CD4-positive, CD25-positive, alpha-beta regulatory T cell (primary cell): ENCODE measurements at regions not wholly inside any gene's neighbourhood (a gene's known extent, or its start where the extent isn't known, plus 50 kb on each side); places are given as distances from the start of the nearest gene placed in this dataset.

Experiments
- ATAC-seq, 2 donors: fragments of 150-1000 bp; cut with Tn5 transposase; one replicate each; pipeline ENCODE4 v1.10.0; 2021; ENCODE audit warnings: low read depth in 2 of 2, moderate number of reproducible peaks in 2 of 2, moderate library complexity in 1 of 2
- DNase-seq, 3 donors: peaks; one replicate each; pipeline versions ENCODE4 v3.0.0 to v3.0.0-alpha.2; 2012 to 2022; ENCODE audit warnings: mixed read lengths in 1 of 3
- H3K27ac ChIP-seq: one replicate; pipeline ENCODE4 v1.7.0; 2013; ENCODE audit warnings: mild to moderate bottlenecking, low read length; ENCODE audit not compliant: insufficient read depth, poor library complexity, severe bottlenecking
- H3K27me3 ChIP-seq: one replicate; pipeline ENCODE4 v1.7.0; 2013; ENCODE audit warnings: low read length; ENCODE audit not compliant: control insufficient read depth, insufficient read depth
- H3K36me3 ChIP-seq: one replicate; pipeline ENCODE4 v1.7.0; 2013; ENCODE audit warnings: mild to moderate bottlenecking, low read length, moderate library complexity; ENCODE audit not compliant: control insufficient read depth, insufficient read depth
- H3K4me1 ChIP-seq: 2 replicates; pipeline ENCODE4 v1.7.0; 2013; ENCODE audit warnings: mild to moderate bottlenecking, low read length; ENCODE audit not compliant: insufficient read depth, control insufficient read depth, poor library complexity, severe bottlenecking
- H3K4me3 ChIP-seq: one replicate; pipeline ENCODE4 v1.7.0; 2013; ENCODE audit warnings: low read depth, mild to moderate bottlenecking, low read length, moderate library complexity
- H3K9me3 ChIP-seq, 2 experiments: 1 replicate in 1 of 2; 2 replicates in 1 of 2; pipeline ENCODE4 v1.7.0; 2013; ENCODE audit warnings: low read length in 2 of 2, mild to moderate bottlenecking in 1 of 2, moderate library complexity in 1 of 2; ENCODE audit not compliant: control insufficient read depth in 2 of 2
- H3K27ac Mint-ChIP-seq, 3 donors: one replicate each; pipeline ENCODE4 v1.8.0; 2020 to 2022; ENCODE audit warnings: mild to moderate bottlenecking in 3 of 3, mixed read lengths in 3 of 3, moderate library complexity in 2 of 3
- H3K27me3 Mint-ChIP-seq: one replicate; pipeline ENCODE4 v1.8.0; 2022; ENCODE audit warnings: mild to moderate bottlenecking, mixed read lengths
- H3K36me3 Mint-ChIP-seq: one replicate; pipeline ENCODE4 v1.8.0; 2020; ENCODE audit warnings: mixed read lengths
- H3K4me1 Mint-ChIP-seq, 4 donors: one replicate each; pipeline ENCODE4 v1.8.0; 2020 to 2022; ENCODE audit warnings: mixed read lengths in 4 of 4, mild to moderate bottlenecking in 1 of 4
- H3K4me3 Mint-ChIP-seq, 4 donors: one replicate each; pipeline ENCODE4 v1.8.0; 2020 to 2022; ENCODE audit warnings: mild to moderate bottlenecking in 4 of 4, mixed read lengths in 4 of 4, moderate library complexity in 3 of 4
- H3K9me3 Mint-ChIP-seq, 7 donors: one replicate each; pipeline ENCODE4 v1.8.0; 2020 to 2022; ENCODE audit warnings: mixed read lengths in 7 of 7, mild to moderate bottlenecking in 3 of 7, moderate library complexity in 2 of 7

GRCh38 chr10:131787961-131788360 lies 112.8 kb upstream of the PPP2R2D start:
- Mint-ChIP-seq H3K27me3 (no peaks in the 10 kb centered on the region), H3K36me3 (no peaks in the 10 kb centered on the region), H3K27ac (no peak overlapping the region), H3K9me3 (peaks cover 0 to 13% (median 2%) of the 10 kb centered on the region in 7 donors), H3K4me3 (no peak overlapping the region), H3K4me1 (peaks cover 0 to 2% (median 0%) of the 10 kb centered on the region in 4 donors)
- H3K36me3 ChIP-seq: no peaks in the 10 kb centered on the region
- no peak for DNase-seq
- ATAC-seq: no peak
- H3K27me3 ChIP-seq: no peaks in the 10 kb centered on the region
- H3K4me3 ChIP-seq: no peak overlapping the region
- no peaks in the 10 kb centered on the region for H3K4me1 ChIP-seq
- H3K9me3 ChIP-seq: no peaks in the 10 kb centered on the region
- no peak overlapping the region for H3K27ac ChIP-seq

DNA sequence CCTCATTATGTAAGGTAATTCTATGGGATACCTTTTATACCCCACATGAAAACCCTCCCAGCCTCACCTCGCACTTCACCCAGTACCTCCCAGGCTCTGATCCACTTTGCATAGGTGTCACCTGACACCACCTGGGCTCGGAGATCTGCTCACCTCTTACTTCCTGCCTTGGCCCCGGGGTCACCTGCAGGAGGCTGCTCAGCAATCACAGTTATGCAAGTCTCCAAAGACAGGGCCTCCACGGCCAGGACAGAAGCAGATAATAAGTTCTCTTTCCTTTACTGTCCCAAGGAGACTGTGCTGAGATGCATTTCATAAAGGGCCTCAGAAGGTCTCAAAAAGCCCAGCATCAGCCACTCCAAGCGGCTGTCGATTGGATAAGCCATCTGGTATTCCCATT lies 112.4 kb upstream of the PPP2R2D start:
- H3K27ac ChIP-seq: no peak overlapping the region
- Mint-ChIP-seq H3K27ac (no peak overlapping the region), H3K36me3 (no peaks in the 10 kb centered on the region), H3K27me3 (no peaks in the 10 kb centered on the region), H3K9me3 (peaks cover 0 to 13% (median 0%) of the 10 kb centered on the region in 7 donors), H3K4me3 (no peak overlapping the region), H3K4me1 (peaks cover 0 to 2% (median 0%) of the 10 kb centered on the region in 4 donors)
- no peak for DNase-seq
- no peaks in the 10 kb centered on the region for H3K27me3 ChIP-seq
- no peaks in the 10 kb centered on the region for H3K9me3 ChIP-seq
- H3K4me3 ChIP-seq: no peak overlapping the region
- no peak for ATAC-seq
- no peaks in the 10 kb centered on the region for H3K4me1 ChIP-seq
- no peaks in the 10 kb centered on the region for H3K36me3 ChIP-seq

GRCh38 chr10:131789516-131789915 lies 111.3 kb upstream of the PPP2R2D start:
- no peaks in the 10 kb centered on the region for H3K36me3 Mint-ChIP-seq
- H3K27ac Mint-ChIP-seq: no peak overlapping the region
- DNase-seq (no peak), ATAC-seq (no peak)
- Histone ChIP-seq H3K36me3 (no peaks in the 10 kb centered on the region), H3K27ac (no peak overlapping the region), H3K4me3 (no peak overlapping the region), H3K4me1 (no peaks in the 10 kb centered on the region), H3K9me3 (no peaks in the 10 kb centered on the region), H3K27me3 (no peaks in the 10 kb centered on the region)
- H3K27me3 Mint-ChIP-seq: no peaks in the 10 kb centered on the region
- H3K9me3 Mint-ChIP-seq: peaks cover 0 to 11% (median 0%) of the 10 kb centered on the region in 7 donors
- peaks cover 0 to 2% (median 0%) of the 10 kb centered on the region in 4 donors for H3K4me1 Mint-ChIP-seq
- no peak overlapping the region for H3K4me3 Mint-ChIP-seq

DNA sequence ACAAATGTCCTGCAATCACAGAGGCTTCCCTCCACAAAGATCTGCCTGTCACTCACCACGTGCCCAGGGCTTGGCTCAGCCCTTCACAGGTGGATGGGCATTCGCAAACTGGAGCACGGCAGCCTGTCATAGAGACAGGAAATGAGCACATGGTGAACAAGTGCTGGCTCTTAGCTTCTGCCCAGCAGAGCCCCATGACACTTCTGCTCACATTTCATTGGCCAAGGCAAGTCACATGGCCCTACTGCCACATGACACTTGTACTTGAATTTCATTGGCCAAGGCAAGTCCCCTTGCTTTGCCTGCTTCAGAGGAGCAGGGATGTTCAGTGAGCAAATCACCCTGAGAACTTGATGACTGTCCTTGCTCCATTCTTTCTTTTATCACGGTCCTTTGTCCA lies 110.8 kb upstream of the PPP2R2D start:
- no peak overlapping the region for H3K27ac Mint-ChIP-seq
- peaks cover 0 to 2% (median 0%) of the 10 kb centered on the region in 4 donors for H3K4me1 Mint-ChIP-seq
- ATAC-seq (no peak), DNase-seq (peak in 1 of 3 donors; percentile 17)
- Histone ChIP-seq H3K36me3 (no peaks in the 10 kb centered on the region), H3K27ac (no peak overlapping the region), H3K9me3 (no peaks in the 10 kb centered on the region), H3K4me1 (no peaks in the 10 kb centered on the region), H3K4me3 (no peak overlapping the region), H3K27me3 (no peaks in the 10 kb centered on the region)
- H3K36me3 Mint-ChIP-seq: no peaks in the 10 kb centered on the region
- H3K4me3 Mint-ChIP-seq: no peak overlapping the region
- no peaks in the 10 kb centered on the region for H3K27me3 Mint-ChIP-seq
- H3K9me3 Mint-ChIP-seq: peaks cover 0 to 8% (median 2%) of the 10 kb centered on the region in 7 donors

DNA sequence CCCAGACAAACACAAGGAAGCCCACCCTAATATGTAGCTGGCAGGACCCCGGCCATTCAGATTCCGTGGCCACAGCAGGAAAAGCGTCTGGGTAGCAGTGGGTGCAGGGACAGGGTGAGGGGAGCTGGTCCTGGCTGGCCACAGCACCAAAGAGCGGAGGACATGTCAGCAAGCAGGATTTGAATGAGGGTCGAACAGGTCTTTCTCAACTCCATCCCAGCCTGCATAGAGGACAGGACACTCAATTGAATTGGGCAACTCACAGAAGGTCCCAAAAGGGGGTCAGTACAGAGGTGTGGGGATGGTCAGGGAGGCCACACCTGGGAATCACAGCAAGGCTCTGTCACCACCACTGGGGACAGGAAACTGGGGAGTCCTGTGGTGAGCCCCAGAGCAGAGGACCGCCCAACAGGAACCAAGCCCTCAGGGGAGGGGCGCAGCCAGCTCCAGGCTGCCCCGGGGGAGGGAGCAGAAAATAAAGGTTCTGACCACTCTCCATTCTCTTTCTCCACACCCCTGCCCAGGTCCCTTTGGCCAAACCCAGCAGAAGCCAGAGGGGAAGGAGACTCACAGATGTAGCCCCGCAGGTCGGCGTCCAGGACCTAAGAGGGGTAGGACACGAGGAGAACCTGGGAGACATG lies 108.7 kb upstream of the PPP2R2D start:
- H3K4me1 ChIP-seq: no peaks in the 10 kb centered on the region
- Mint-ChIP-seq H3K27me3 (no peaks in the 10 kb centered on the region), H3K4me3 (no peak overlapping the region), H3K36me3 (no peaks in the 10 kb centered on the region), H3K27ac (no peak overlapping the region), H3K4me1 (peaks cover 0 to 2% (median 0%) of the 10 kb centered on the region in 4 donors), H3K9me3 (peaks cover 0 to 10% (median 3%) of the 10 kb centered on the region in 7 donors)
- H3K27ac ChIP-seq: no peak overlapping the region
- no peaks in the 10 kb centered on the region for H3K27me3 ChIP-seq
- DNase-seq (no peak), ATAC-seq (no peak)
- H3K9me3 ChIP-seq: peaks cover 3% of the 10 kb centered on the region in 2 experiments
- no peak overlapping the region for H3K4me3 ChIP-seq
- H3K36me3 ChIP-seq: no peaks in the 10 kb centered on the region

- H3K4me3 ChIP-seq: no peak overlapping the region
- no peak overlapping the region for H3K27ac ChIP-seq
- peaks cover 3 to 10% of the 10 kb centered on the region in 2 experiments for H3K9me3 ChIP-seq
- no peaks in the 10 kb centered on the region for H3K36me3 Mint-ChIP-seq
- peaks cover 0 to 11% (median 3%) of the 10 kb centered on the region in 7 donors for H3K9me3 Mint-ChIP-seq
- no peaks in the 10 kb centered on the region for H3K27me3 ChIP-seq
- H3K27ac Mint-ChIP-seq: no peak overlapping the region
- peaks cover 0 to 2% (median 0%) of the 10 kb centered on the region in 4 donors for H3K4me1 Mint-ChIP-seq
- ATAC-seq (no peak), DNase-seq (no peak)
- H3K36me3 ChIP-seq: no peaks in the 10 kb centered on the region
- no peaks in the 10 kb centered on the region for H3K27me3 Mint-ChIP-seq
- H3K4me3 Mint-ChIP-seq: no peak overlapping the region
- H3K4me1 ChIP-seq: no peaks in the 10 kb centered on the region
These were observed 108.0 kb upstream of the PPP2R2D start for GRCh38 chr10:131792809-131793208.

DNA sequence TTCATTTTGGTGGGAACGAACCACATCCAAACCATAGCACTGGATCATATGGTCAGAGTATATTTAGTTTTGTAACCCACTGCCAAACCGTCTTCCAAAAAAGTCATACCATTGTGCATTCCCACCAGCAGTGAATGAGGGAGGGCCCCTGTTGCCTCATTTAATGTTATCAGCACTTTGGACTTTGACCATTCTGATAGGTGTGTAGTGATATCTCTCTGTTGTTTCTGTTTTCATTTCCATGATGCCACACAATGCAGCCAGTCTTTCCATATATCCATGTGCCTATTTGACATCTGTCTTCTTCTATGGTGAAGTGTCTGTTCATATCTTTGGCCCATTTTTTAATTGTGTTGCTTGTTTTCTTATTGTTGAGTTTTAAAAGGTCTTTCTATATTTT lies 105.0 kb upstream of the PPP2R2D start:
- no peaks in the 10 kb centered on the region for H3K4me1 Mint-ChIP-seq
- no peak overlapping the region for H3K27ac Mint-ChIP-seq
- Histone ChIP-seq H3K27me3 (peaks cover 2% of the 10 kb centered on the region), H3K27ac (no peak overlapping the region), H3K4me3 (no peak overlapping the region), H3K36me3 (no peaks in the 10 kb centered on the region), H3K4me1 (no peaks in the 10 kb centered on the region), H3K9me3 (peaks cover 6 to 16% of the 10 kb centered on the region in 2 experiments)
- H3K4me3 Mint-ChIP-seq: no peak overlapping the region
- H3K36me3 Mint-ChIP-seq: peaks cover 3% of the 10 kb centered on the region
- no peak for DNase-seq
- no peak for ATAC-seq
- H3K9me3 Mint-ChIP-seq: peaks cover 0 to 34% (median 4%) of the 10 kb centered on the region in 7 donors
- peaks cover 5% of the 10 kb centered on the region for H3K27me3 Mint-ChIP-seq

GRCh38 chr10:131797626-131798025 lies 103.2 kb upstream of the PPP2R2D start:
- Histone ChIP-seq H3K4me3 (no peak overlapping the region), H3K9me3 (peaks cover 6 to 16% of the 10 kb centered on the region in 2 experiments), H3K27me3 (peaks cover 2% of the 10 kb centered on the region), H3K27ac (no peak overlapping the region), H3K36me3 (no peaks in the 10 kb centered on the region), H3K4me1 (no peaks in the 10 kb centered on the region)
- no peak for ATAC-seq
- no peak overlapping the region for H3K27ac Mint-ChIP-seq
- peaks cover 3% of the 10 kb centered on the region for H3K36me3 Mint-ChIP-seq
- H3K4me1 Mint-ChIP-seq: no peaks in the 10 kb centered on the region
- DNase-seq: no peak
- peaks cover 5% of the 10 kb centered on the region for H3K27me3 Mint-ChIP-seq
- no peak overlapping the region for H3K4me3 Mint-ChIP-seq
- H3K9me3 Mint-ChIP-seq: peaks cover 0 to 34% (median 4%) of the 10 kb centered on the region in 7 donors
